ENCODE measurements at regions not wholly inside any gene's neighbourhood (a gene's known extent, or its start where the extent isn't known, plus 50 kb on each side); places are given as distances from the start of the nearest gene placed in this dataset.

DNA sequence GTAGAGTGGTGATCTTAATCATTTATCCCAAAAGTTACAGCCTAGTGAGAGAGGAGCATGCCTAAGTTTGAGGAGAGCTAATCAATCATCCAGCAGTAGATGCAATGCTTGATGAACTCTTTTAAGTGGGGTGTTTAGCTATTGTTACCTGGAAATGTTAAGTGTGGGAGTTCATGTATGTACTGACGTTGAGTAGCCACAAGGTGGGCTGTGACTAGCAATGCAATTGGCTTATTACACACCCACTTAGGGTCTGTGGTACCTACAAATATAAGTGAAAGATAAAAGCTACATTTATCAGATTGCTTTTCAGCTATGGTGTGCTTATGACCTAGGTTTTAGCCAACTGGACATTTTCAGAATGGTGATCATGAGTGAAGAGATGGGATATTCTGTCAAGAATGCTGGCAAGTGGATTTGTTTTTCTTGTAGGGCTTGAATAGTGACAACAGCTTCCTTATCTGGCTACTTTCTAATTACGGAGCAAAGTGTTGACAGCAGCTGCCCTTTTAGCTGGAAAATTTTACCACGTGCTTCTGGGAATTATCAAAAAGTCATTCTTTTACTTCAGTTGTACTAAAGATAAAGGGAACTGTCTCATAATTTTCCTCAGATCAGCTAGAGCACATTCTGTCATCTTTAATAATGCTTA, 170.6 kb downstream of the POSTN start:
- H3F3A ChIP-seq (ENCODE audit: insufficient read depth, low read length), result no peaks in the 10 kb centered on the region
- no peak overlapping the region for H3K27ac ChIP-seq (ENCODE audit: low read length)
- TF ChIP-seq, protein P1, sequence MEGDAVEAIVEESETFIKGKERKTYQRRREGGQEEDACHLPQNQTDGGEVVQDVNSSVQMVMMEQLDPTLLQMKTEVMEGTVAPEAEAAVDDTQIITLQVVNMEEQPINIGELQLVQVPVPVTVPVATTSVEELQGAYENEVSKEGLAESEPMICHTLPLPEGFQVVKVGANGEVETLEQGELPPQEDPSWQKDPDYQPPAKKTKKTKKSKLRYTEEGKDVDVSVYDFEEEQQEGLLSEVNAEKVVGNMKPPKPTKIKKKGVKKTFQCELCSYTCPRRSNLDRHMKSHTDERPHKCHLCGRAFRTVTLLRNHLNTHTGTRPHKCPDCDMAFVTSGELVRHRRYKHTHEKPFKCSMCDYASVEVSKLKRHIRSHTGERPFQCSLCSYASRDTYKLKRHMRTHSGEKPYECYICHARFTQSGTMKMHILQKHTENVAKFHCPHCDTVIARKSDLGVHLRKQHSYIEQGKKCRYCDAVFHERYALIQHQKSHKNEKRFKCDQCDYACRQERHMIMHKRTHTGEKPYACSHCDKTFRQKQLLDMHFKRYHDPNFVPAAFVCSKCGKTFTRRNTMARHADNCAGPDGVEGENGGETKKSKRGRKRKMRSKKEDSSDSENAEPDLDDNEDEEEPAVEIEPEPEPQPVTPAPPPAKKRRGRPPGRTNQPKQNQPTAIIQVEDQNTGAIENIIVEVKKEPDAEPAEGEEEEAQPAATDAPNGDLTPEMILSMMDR (IDR thresholded peaks at IDR 0.05; ENCODE audit: low read length), result no peak
- TF ChIP-seq EZH2phosphoT487 (IDR thresholded peaks at IDR 0.05; ENCODE audit: low read length) (no peak), EZH2 (optimal IDR thresholded peaks at IDR 0.05; ENCODE audit: low read depth, low read length) (no peak)
- H3K4me2 ChIP-seq (ENCODE audit: low read depth, low read length), result no peak overlapping the region
- H3K27me3 ChIP-seq (replicated peaks; ENCODE audit: insufficient read depth, low read length), result no peaks in the 10 kb centered on the region
- no peak for DNase-seq
- no peak overlapping the region for H3K9ac ChIP-seq (ENCODE audit: low read length)
- H3K4me3 ChIP-seq (ENCODE audit: low read length), result no peak overlapping the region
- no peaks in the 10 kb centered on the region for H3K4me1 ChIP-seq (ENCODE audit: low read length)
- H3K79me2 ChIP-seq (ENCODE audit: low read length), result no peaks in the 10 kb centered on the region
- no peaks in the 10 kb centered on the region for H3K9me3 ChIP-seq (replicated peaks; ENCODE audit: insufficient read depth, low read length)
- no peak overlapping the region for H2AFZ ChIP-seq (ENCODE audit: low read length)
- no peaks in the 10 kb centered on the region for H4K20me1 ChIP-seq (ENCODE audit: insufficient read depth, low read length)
- H3K36me3 ChIP-seq (replicated peaks; ENCODE audit: insufficient read depth, low read length), result no peaks in the 10 kb centered on the region
- no peaks in the 10 kb centered on the region for H3K9me2 ChIP-seq (replicated peaks; ENCODE audit: insufficient read depth, low read length)

DNA sequence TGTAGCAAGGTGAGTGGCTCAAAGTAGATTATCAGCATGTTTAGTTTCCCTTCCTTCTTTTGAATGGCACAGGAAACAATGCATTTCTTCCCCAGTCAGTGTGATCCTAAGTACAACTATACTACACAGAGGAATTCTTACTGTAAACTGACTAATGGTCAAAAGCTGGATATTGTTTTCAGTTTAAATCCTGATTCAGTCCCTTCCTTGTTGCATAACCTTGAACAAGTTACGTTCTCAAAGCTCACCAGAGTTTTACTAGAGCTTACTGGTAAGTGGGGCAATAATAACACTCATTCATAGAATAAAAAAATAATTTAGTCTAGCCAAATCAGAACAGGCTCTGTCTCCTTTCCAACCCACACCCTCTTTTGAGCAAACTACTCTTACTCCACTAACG, 180.1 kb downstream of the POSTN start:
- Histone ChIP-seq H3K4me2 (ENCODE audit: low read depth, low read length) (no peak overlapping the region), H3K79me2 (ENCODE audit: low read length) (no peaks in the 10 kb centered on the region), H3K4me3 (ENCODE audit: low read length) (no peak overlapping the region), H4K20me1 (ENCODE audit: insufficient read depth, low read length) (no peaks in the 10 kb centered on the region), H3F3A (ENCODE audit: insufficient read depth, low read length) (no peaks in the 10 kb centered on the region), H3K9me2 (replicated peaks; ENCODE audit: insufficient read depth, low read length) (no peaks in the 10 kb centered on the region), H3K27ac (ENCODE audit: low read length) (no peak overlapping the region), H3K9ac (ENCODE audit: low read length) (no peak overlapping the region), H2AFZ (ENCODE audit: low read length) (no peak overlapping the region), H3K9me3 (replicated peaks; ENCODE audit: insufficient read depth, low read length) (no peaks in the 10 kb centered on the region), H3K36me3 (replicated peaks; ENCODE audit: insufficient read depth, low read length) (no peaks in the 10 kb centered on the region), H3K27me3 (replicated peaks; ENCODE audit: insufficient read depth, low read length) (no peaks in the 10 kb centered on the region), H3K4me1 (ENCODE audit: low read length) (no peaks in the 10 kb centered on the region)
- no peak for DNase-seq
- TF ChIP-seq, protein P1 (IDR thresholded peaks at IDR 0.05; ENCODE audit: low read length), result no peak
- TF ChIP-seq EZH2 (optimal IDR thresholded peaks at IDR 0.05; ENCODE audit: low read depth, low read length) (no peak), EZH2phosphoT487 (IDR thresholded peaks at IDR 0.05; ENCODE audit: low read length) (no peak)

DNA sequence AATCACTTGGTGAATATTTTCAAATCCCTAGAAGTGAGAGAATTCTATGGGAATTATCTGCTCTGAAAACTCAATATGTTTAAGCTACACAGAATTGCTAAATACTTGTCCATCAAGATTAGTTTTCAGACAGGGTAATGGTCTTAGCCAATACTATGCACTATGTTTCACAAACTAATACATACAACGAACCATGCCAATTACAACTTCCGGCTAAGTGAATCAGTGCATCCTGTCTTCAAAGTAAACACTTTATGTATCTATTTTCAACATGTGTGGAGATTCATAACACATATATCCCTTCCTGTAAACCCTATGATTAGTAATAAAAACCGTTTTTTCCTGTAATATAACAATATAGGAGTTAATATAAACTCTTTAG, 181.5 kb downstream of the POSTN start:
- no peak overlapping the region for H2AFZ ChIP-seq (ENCODE audit: low read length)
- H3K27ac ChIP-seq (ENCODE audit: low read length), result no peak overlapping the region
- no peak for TF ChIP-seq EZH2phosphoT487 (IDR thresholded peaks at IDR 0.05; ENCODE audit: low read length)
- TF ChIP-seq, protein P1 (IDR thresholded peaks at IDR 0.05; ENCODE audit: low read length), result no peak
- no peak for TF ChIP-seq EZH2 (optimal IDR thresholded peaks at IDR 0.05; ENCODE audit: low read depth, low read length)
- no peaks in the 10 kb centered on the region for H3K9me3 ChIP-seq (replicated peaks; ENCODE audit: insufficient read depth, low read length)
- DNase-seq, result no peak
- no peaks in the 10 kb centered on the region for H3K4me1 ChIP-seq (ENCODE audit: low read length)
- H3K9ac ChIP-seq (ENCODE audit: low read length), result no peak overlapping the region
- H3K36me3 ChIP-seq (replicated peaks; ENCODE audit: insufficient read depth, low read length), result no peaks in the 10 kb centered on the region
- no peaks in the 10 kb centered on the region for H4K20me1 ChIP-seq (ENCODE audit: insufficient read depth, low read length)
- H3K9me2 ChIP-seq (replicated peaks; ENCODE audit: insufficient read depth, low read length), result no peaks in the 10 kb centered on the region
- H3F3A ChIP-seq (ENCODE audit: insufficient read depth, low read length), result no peaks in the 10 kb centered on the region
- H3K4me3 ChIP-seq (ENCODE audit: low read length), result no peak overlapping the region
- H3K79me2 ChIP-seq (ENCODE audit: low read length), result no peaks in the 10 kb centered on the region
- H3K4me2 ChIP-seq (ENCODE audit: low read depth, low read length), result no peak overlapping the region
- no peaks in the 10 kb centered on the region for H3K27me3 ChIP-seq (replicated peaks; ENCODE audit: insufficient read depth, low read length)
